ENCODE measurements at regions not wholly inside any gene's neighbourhood (a gene's known extent, or its start where the extent isn't known, plus 50 kb on each side); places are given as distances from the start of the nearest gene placed in this dataset.
"Not testable (repeated sequence)": the region's sequence is repeated elsewhere in the genome, so short reads cannot be mapped to it uniquely, and the experiment has no call there.

GRCh38 chr5:63743096-63743798, 219.0 kb downstream of the HTR1A start:
- H3K9me3 ChIP-seq = no peaks in the 10 kb centered on the region
- TF ChIP-seq POLR2A (IDR thresholded peaks at IDR 0.05) (no peak), EP300 (IDR thresholded peaks at IDR 0.05) (no peak), CTCF (IDR thresholded peaks at IDR 0.05) (no peak), POLR2AphosphoS5 (IDR thresholded peaks at IDR 0.05) (no peak)
- no peak for DNase-seq (ENCODE audit: low spot score in 2 of 2)
- no peak overlapping the region for H3K4me3 ChIP-seq
- H3K36me3 ChIP-seq = no peaks in the 10 kb centered on the region
- WGBS = 97% methylated on average over 1 of the region's 1 CpG
- no peaks in the 10 kb centered on the region for H3K4me1 ChIP-seq
- no peaks in the 10 kb centered on the region for H3K27me3 ChIP-seq
- H3K27ac ChIP-seq = no peak overlapping the region

GRCh38 chr5:63732880-63733279, 229.4 kb downstream of the HTR1A start:
- not testable (repeated sequence) for DNase-seq (ENCODE audit: low spot score in 2 of 2); H3K36me3 ChIP-seq; H3K9me3 ChIP-seq; H3K4me1 ChIP-seq; H3K27me3 ChIP-seq; H3K4me3 ChIP-seq; H3K27ac ChIP-seq
- 78% methylated on average over 5 of the region's 5 CpGs for WGBS

GRCh38 chr5:63727583-63727982, 234.7 kb downstream of the HTR1A start:
- Histone ChIP-seq H3K27me3 (no peaks in the 10 kb centered on the region), H3K27ac (no peak overlapping the region), H3K36me3 (no peaks in the 10 kb centered on the region), H3K9me3 (peaks cover 7% of the 10 kb centered on the region), H3K4me1 (no peaks in the 10 kb centered on the region), H3K4me3 (no peak overlapping the region)
- DNase-seq (ENCODE audit: low spot score in 2 of 2) = no peak
- 54% methylated on average over 1 of the region's 1 CpG for WGBS
- TF ChIP-seq EP300 (IDR thresholded peaks at IDR 0.05) (no peak), CTCF (IDR thresholded peaks at IDR 0.05) (no peak), POLR2AphosphoS5 (IDR thresholded peaks at IDR 0.05) (no peak), POLR2A (IDR thresholded peaks at IDR 0.05) (no peak)

- Histone ChIP-seq H3K36me3 (no peaks in the 10 kb centered on the region), H3K27me3 (no peaks in the 10 kb centered on the region), H3K4me1 (no peaks in the 10 kb centered on the region), H3K9me3 (peaks cover 4% of the 10 kb centered on the region), H3K4me3 (no peak overlapping the region), H3K27ac (no peak overlapping the region)
- DNase-seq (ENCODE audit: low spot score in 2 of 2) = no peak
- 78% methylated on average over 2 of the region's 2 CpGs for WGBS
- TF ChIP-seq POLR2A (IDR thresholded peaks at IDR 0.05) (no peak), CTCF (IDR thresholded peaks at IDR 0.05) (no peak), EP300 (IDR thresholded peaks at IDR 0.05) (no peak), POLR2AphosphoS5 (IDR thresholded peaks at IDR 0.05) (no peak)
Observed at GRCh38 chr5:63726496-63726895, 235.7 kb downstream of the HTR1A start.

GRCh38 chr5:63719147-63719546, 243.1 kb downstream of the HTR1A start:
- TF ChIP-seq POLR2A (IDR thresholded peaks at IDR 0.05) (no peak), POLR2AphosphoS5 (IDR thresholded peaks at IDR 0.05) (no peak)
- Histone ChIP-seq H3K4me1 (no peaks in the 10 kb centered on the region), H3K36me3 (no peaks in the 10 kb centered on the region), H3K27me3 (no peaks in the 10 kb centered on the region), H3K4me3 (no peak overlapping the region), H3K9me3 (no peaks in the 10 kb centered on the region), H3K27ac (no peak overlapping the region)
- WGBS = 59% methylated on average over 1 of the region's 1 CpG
- no peak for DNase-seq (ENCODE audit: low spot score in 2 of 2)

GRCh38 chr5:63700241-63700640, 262.0 kb downstream of the HTR1A start:
- H3K27ac ChIP-seq = no peak overlapping the region
- H3K9me3 ChIP-seq = no peaks in the 10 kb centered on the region
- WGBS = 32% methylated on average over 1 of the region's 1 CpG
- DNase-seq (ENCODE audit: low spot score in 2 of 2) = no peak
- TF ChIP-seq CTCF (IDR thresholded peaks at IDR 0.05) = no peak
- TF ChIP-seq EP300 (IDR thresholded peaks at IDR 0.05) = no peak
- TF ChIP-seq POLR2A (IDR thresholded peaks at IDR 0.05) = no peak
- no peak for TF ChIP-seq POLR2AphosphoS5 (IDR thresholded peaks at IDR 0.05)
- no peaks in the 10 kb centered on the region for H3K36me3 ChIP-seq
- H3K27me3 ChIP-seq = no peaks in the 10 kb centered on the region
- no peak overlapping the region for H3K4me3 ChIP-seq
- H3K4me1 ChIP-seq = no peaks in the 10 kb centered on the region

Data from suprapubic skin (tissue), 4 donors.